ENCODE measurements at regions not wholly inside any gene's neighbourhood (a gene's known extent, or its start where the extent isn't known, plus 50 kb on each side); places are given as distances from the start of the nearest gene placed in this dataset.

- no peak overlapping the region for H2BK5ac ChIP-seq (ENCODE audit: low read depth, low read length, poor library complexity, severe bottlenecking)
- no peaks in the 10 kb centered on the region for H4K20me1 ChIP-seq (ENCODE audit: insufficient read depth, low read length)
- no peak overlapping the region for H3K27ac ChIP-seq (ENCODE audit: insufficient read depth, low read length)
- no peak overlapping the region for H3K4me3 ChIP-seq (ENCODE audit: insufficient read depth, low read depth, low read length)
- intact Hi-C loops (cut with micrococcal nuclease) (no loop called here), dilution Hi-C loops (cut with HindIII; ENCODE audit: low sequenced_read_pairs, unreplicated experiment) (no loop called here), in situ Hi-C loops (cut with MboI; ENCODE audit: low sequenced_read_pairs) (no loop called here)
- H3K9me1 ChIP-seq (ENCODE audit: insufficient read depth, low read length), result no peaks in the 10 kb centered on the region
- CTCF ChIA-PET, result no interaction called here
- TF ChIP-seq POLR2A (IDR thresholded peaks at IDR 0.05; ENCODE audit: low read depth, low read length), result no peak
- no peak for TF ChIP-seq NFE2L2 (IDR thresholded peaks at IDR 0.05; ENCODE audit: low read depth, low read length)
- TF ChIP-seq SMC3 (IDR thresholded peaks at IDR 0.05; ENCODE audit: low read depth, low read length), result no peak
- no peak for TF ChIP-seq CEBPB (IDR thresholded peaks at IDR 0.05; ENCODE audit: low read depth, low read length)
- no peak for TF ChIP-seq CTCF (conservative IDR thresholded peaks at IDR 0.05; ENCODE audit: low read depth, low read length)
- TF ChIP-seq RAD21 (IDR thresholded peaks at IDR 0.05; ENCODE audit: low read length), result no peak
- TF ChIP-seq RCOR1 (IDR thresholded peaks at IDR 0.05; ENCODE audit: insufficient replicate concordance, low read length), result no peak
- no peak for TF ChIP-seq CHD1 (IDR thresholded peaks at IDR 0.05; ENCODE audit: low read depth, low read length)
- TF ChIP-seq BHLHE40 (IDR thresholded peaks at IDR 0.05; ENCODE audit: low read depth, low read length), result no peak
- TF ChIP-seq MAFK (IDR thresholded peaks at IDR 0.05; ENCODE audit: low read depth, low read length), result no peak
- TF ChIP-seq USF2 (IDR thresholded peaks at IDR 0.05; ENCODE audit: low read depth, low read length), result no peak
- TF ChIP-seq RFX5 (IDR thresholded peaks at IDR 0.05; ENCODE audit: low read depth, low read length), result no peak
- no peak for TF ChIP-seq MAZ (IDR thresholded peaks at IDR 0.05; ENCODE audit: borderline replicate concordance, low read depth, low read length)
- TF ChIP-seq MXI1 (IDR thresholded peaks at IDR 0.05; ENCODE audit: borderline replicate concordance, low read depth, low read length), result no peak
- no peak for TF ChIP-seq FOS (IDR thresholded peaks at IDR 0.05; ENCODE audit: low read depth, low read length)
- no peak for TF ChIP-seq ELK1 (IDR thresholded peaks at IDR 0.05; ENCODE audit: borderline replicate concordance, low read depth, low read length)
- H3K4me2 ChIP-seq (ENCODE audit: low read depth, low read length), result no peak overlapping the region
- H3K79me1 ChIP-seq (ENCODE audit: low read depth in 1 of 2, low read length in 2 of 2), result no peaks in the 10 kb centered on the region
- no peak overlapping the region for H2AK5ac ChIP-seq (ENCODE audit: low read depth, low read length)
- no peak overlapping the region for H2AFZ ChIP-seq (replicated peaks; ENCODE audit: low read length, poor library complexity)
- H3K4me1 ChIP-seq (ENCODE audit: control insufficient read depth, insufficient read depth, low read length), result no peaks in the 10 kb centered on the region
- no peak overlapping the region for H3K18ac ChIP-seq (ENCODE audit: low read depth, low read length)
- H3K23ac ChIP-seq (ENCODE audit: low read depth, low read length), result no peak overlapping the region
- no peaks in the 10 kb centered on the region for H3K36me3 ChIP-seq (ENCODE audit: control insufficient read depth, insufficient read depth, low read length)
- H2BK120ac ChIP-seq (ENCODE audit: low read depth, low read length), result no peak overlapping the region
- no TSS peak for BruUV-seq (replicated peaks)
- no peak overlapping the region for H3K4ac ChIP-seq (ENCODE audit: low read depth, low read length)
- no peak overlapping the region for H4K8ac ChIP-seq (ENCODE audit: low read depth in 2 of 2, low read length in 2 of 2)
- H3K9ac ChIP-seq (ENCODE audit: low read depth, low read length), result no peak overlapping the region
- H3K56ac ChIP-seq (ENCODE audit: extremely low read depth, insufficient read depth, low read length), result no peak overlapping the region
- DNase-seq (no peak), ATAC-seq (ENCODE audit: low read depth) (no peak)
- peaks cover 11% of the 10 kb centered on the region; the same call in 1 of the 2 replicates for H3K9me3 ChIP-seq (ENCODE audit: control insufficient read depth, insufficient read depth, low read length)
- H2BK15ac ChIP-seq (ENCODE audit: low read depth, low read length), result no peak overlapping the region
- H4K5ac ChIP-seq (ENCODE audit: low read depth, low read length), result no peak overlapping the region
- H3K14ac ChIP-seq (replicated peaks; ENCODE audit: low read depth, low read length), result no peak overlapping the region
- POLR2A ChIA-PET (ENCODE audit: unreplicated experiment), result no interaction called here
- no peaks in the 10 kb centered on the region for H3K27me3 ChIP-seq (ENCODE audit: control insufficient read depth, insufficient read depth, low read length)
- WGBS, 2 experiments (ENCODE audit: extremely low coverage in 2 of 2, insufficient read length in 1 of 2), result 30% methylated on average over 2 of the region's 16 CpGs; no CpG with 5 or more reads in 1 of the 2 experiments
- no peak overlapping the region for H4K91ac ChIP-seq (ENCODE audit: insufficient read depth, low read depth, low read length)
- H2AK9ac ChIP-seq (replicated peaks; ENCODE audit: low read depth, low read length, poor library complexity), result no peak overlapping the region
- H2BK20ac ChIP-seq (ENCODE audit: low read depth, low read length), result no peak overlapping the region
These were observed 193.4 kb upstream of the VWC2 start for GRCh38 chr7:49580000-49580399.

Data from IMR-90 (cell line).